HG02678 (cell line): ENCODE measurements at regions not wholly inside any gene's neighbourhood (a gene's known extent, or its start where the extent isn't known, plus 50 kb on each side); places are given as distances from the start of the nearest gene placed in this dataset.
"Not testable (repeated sequence)": the region's sequence is repeated elsewhere in the genome, so short reads cannot be mapped to it uniquely, and the experiment has no call there.

Experiments
- ATAC-seq: cut with Tn5 transposase; IDR thresholded peaks from one replicate; pipeline ENCODE4 v1.9.1; 2021; ENCODE audit warnings: mild to moderate bottlenecking, moderate library complexity; ENCODE audit not compliant: unreplicated experiment

- no peak for ATAC-seq
Observed at GRCh38 chr2:3899536-3900155, 196.3 kb downstream of the DCDC2C start.

- ATAC-seq, result no peak
Observed at GRCh38 chr2:3902131-3902530, 198.8 kb downstream of the DCDC2C start.

- ATAC-seq, result no peak
Observed at GRCh38 chr2:3904061-3904460, 200.7 kb downstream of the DCDC2C start.

GRCh38 chr2:3908498-3908897 is 205.1 kb downstream of the DCDC2C start:
- ATAC-seq, result not testable (repeated sequence)

- ATAC-seq, result no peak
Observed at GRCh38 chr2:3911882-3912455, 208.6 kb downstream of the DCDC2C start.

GRCh38 chr2:3913166-3913565 is 209.8 kb downstream of the DCDC2C start:
- ATAC-seq, result no peak

- no peak for ATAC-seq
Observed at GRCh38 chr2:3914241-3914640, 210.9 kb downstream of the DCDC2C start.

GRCh38 chr2:3927031-3927430 is 223.7 kb downstream of the DCDC2C start:
- no peak for ATAC-seq

- no peak for ATAC-seq
Observed at GRCh38 chr2:3929374-3929773, 226.0 kb downstream of the DCDC2C start.

GRCh38 chr2:3930246-3930645 is 226.9 kb downstream of the DCDC2C start:
- ATAC-seq, result no peak

- no peak for ATAC-seq
Observed at GRCh38 chr2:3940661-3941060, 237.3 kb downstream of the DCDC2C start.

- no peak for ATAC-seq
Observed at GRCh38 chr2:3942841-3943240, 239.5 kb downstream of the DCDC2C start.

GRCh38 chr2:3944071-3944470 is 240.7 kb downstream of the DCDC2C start:
- no peak for ATAC-seq

- no peak for ATAC-seq
Observed at GRCh38 chr2:3944841-3945240, 241.5 kb downstream of the DCDC2C start.

GRCh38 chr2:3948191-3948590 is 244.8 kb downstream of the DCDC2C start:
- ATAC-seq, result no peak

- ATAC-seq, result no peak
Observed at GRCh38 chr2:3951131-3951954, 248.0 kb downstream of the DCDC2C start.

GRCh38 chr2:3952866-3953516 is 249.6 kb downstream of the DCDC2C start:
- ATAC-seq, result no peak

- ATAC-seq, result no peak
Observed at GRCh38 chr2:3954261-3954660, 250.9 kb downstream of the DCDC2C start.

GRCh38 chr2:3956406-3956805 is 253.0 kb downstream of the DCDC2C start:
- ATAC-seq, result no peak

GRCh38 chr2:3956892-3957291 is 253.5 kb downstream of the DCDC2C start:
- no peak for ATAC-seq

- no peak for ATAC-seq
Observed at GRCh38 chr2:3958465-3958864, 255.1 kb downstream of the DCDC2C start.

GRCh38 chr2:3958969-3959368 is 255.6 kb downstream of the DCDC2C start:
- ATAC-seq, result no peak
